OCI-LY3 (cell line): ENCODE measurements at regions not wholly inside any gene's neighbourhood (a gene's known extent, or its start where the extent isn't known, plus 50 kb on each side); places are given as distances from the start of the nearest gene placed in this dataset.

Experiments used
- CTCF ChIP-seq: fragments of 200-600, 300-600 bp; sonication (generic); IDR thresholded peaks from 2 replicates; pipeline ENCODE4 v1.5.1; 2014; ENCODE audit warnings: antibody characterized with exemption, low read length, low read depth
- EZH2phosphoT487 ChIP-seq: fragments of 200-600 bp; shearing (Covaris generic); IDR thresholded peaks from 2 replicates; pipeline ENCODE4 v1.6.1; 2018; ENCODE audit warnings: antibody characterized with exemption, mixed run types, low read depth

GRCh38 chr15:77715051-77715450 lies 82.3 kb upstream of the LINGO1 start:
- no peak for TF ChIP-seq CTCF
- no peak for TF ChIP-seq EZH2phosphoT487
